Panc1 (cell line): ENCODE measurements at regions not wholly inside any gene's neighbourhood (a gene's known extent, or its start where the extent isn't known, plus 50 kb on each side); places are given as distances from the start of the nearest gene placed in this dataset.

Experiments used
- ATAC-seq: fragments of 200-7000 bp; cut with Tn5 transposase; 2 replicates; pipeline ENCODE4 v1.9.1; 2020; ENCODE audit warnings: mild to moderate bottlenecking, moderate library complexity
- BruUV-seq: library from RNA; stranded (reverse); fragments of 400-500 nt; replicated peaks from 2 replicates; lab custom pipeline; 2021; lab: Mats Ljungman, UMichigan
- CTCF ChIA-PET: fragments of 300-600 bp; sonication (Branson Sonifier 250); formaldehyde crosslinking; loops from one replicate; lab custom pipeline; 2022; ENCODE audit warnings: antibody characterized with exemption; lab: Charles Lee
- POLR2A ChIA-PET: fragments of 300-600 bp; sonication (Branson Sonifier 250); formaldehyde crosslinking; loops from one replicate; lab custom pipeline; 2022; ENCODE audit warnings: antibody characterized with exemption; lab: Charles Lee
- DNase-seq: peaks from one replicate; pipeline ENCODE4 v3.0.0-alpha.2; 2010; ENCODE audit warnings: low read depth, low spot score
- H3K27ac ChIP-seq: 2 replicates; pipeline ENCODE4 v1.5.1; 2011; ENCODE audit warnings: mild to moderate bottlenecking, low read length, inconsistent platforms
- H3K27me3 ChIP-seq: fragments of 200-500 bp; sonication (Bioruptor generic); 2 replicates; pipeline ENCODE4 v1.6.0; 2014; ENCODE audit warnings: low read length, inconsistent platforms; ENCODE audit not compliant: control insufficient read depth, insufficient read depth
- H3K36me3 ChIP-seq: fragments of 200-500 bp; sonication (Bioruptor generic); 2 replicates; pipeline ENCODE4 v1.5.1; 2014; ENCODE audit warnings: inconsistent platforms, mild to moderate bottlenecking, low read length, moderate library complexity; ENCODE audit not compliant: control insufficient read depth, insufficient read depth
- H3K4me1 ChIP-seq: 2 replicates; pipeline ENCODE4 v1.5.1; 2011; ENCODE audit warnings: inconsistent platforms, mild to moderate bottlenecking, low read length, moderate library complexity; ENCODE audit not compliant: control insufficient read depth, insufficient read depth
- H3K4me3 ChIP-seq, 2 experiments: 2 replicates each; pipeline ENCODE4 v1.5.1; 2011 to 2012; ENCODE audit warnings: low read depth in 2 of 2, low read length in 2 of 2, mild to moderate bottlenecking in 2 of 2, inconsistent platforms in 1 of 2, moderate library complexity in 1 of 2
- H3K9me3 ChIP-seq: fragments of 200-500 bp; sonication (Bioruptor generic); 2 replicates; pipeline ENCODE4 v1.5.1; 2014; ENCODE audit warnings: low read depth, mild to moderate bottlenecking, inconsistent platforms, low read length, moderate library complexity; ENCODE audit not compliant: control insufficient read depth, insufficient read depth
- CTCF ChIP-seq: fragments of 450-650 bp; IDR thresholded peaks from 2 replicates; pipeline ENCODE4 v1.5.1; 2017; ENCODE audit warnings: mild to moderate bottlenecking
- POLR2AphosphoS5 ChIP-seq: IDR thresholded peaks from 2 replicates; pipeline ENCODE4 v1.6.1; 2012; ENCODE audit warnings: mild to moderate bottlenecking, low read depth, low read length, moderate library complexity
- REST ChIP-seq, 2 experiments: IDR thresholded peaks; 2 replicates each; pipeline ENCODE4 v1.6.1; 2011 to 2012; ENCODE audit warnings: low read depth in 2 of 2, control low read depth in 1 of 2, low read length in 1 of 2, mild to moderate bottlenecking in 1 of 2, moderate library complexity in 1 of 2; ENCODE audit not compliant: insufficient read depth in 1 of 2
- SIN3A ChIP-seq: IDR thresholded peaks from 2 replicates; pipeline ENCODE4 v1.6.1; 2012; ENCODE audit warnings: low read depth, mild to moderate bottlenecking, low read length, moderate library complexity, borderline replicate concordance; ENCODE audit not compliant: insufficient read depth
- TCF7L2 ChIP-seq: IDR thresholded peaks from 2 replicates; pipeline ENCODE4 v1.6.1; 2011; ENCODE audit warnings: mild to moderate bottlenecking, low read depth, low read length, inconsistent platforms
- in situ Hi-C: cut with HindIII; loops from 2 replicates; pipeline ENCODE4 v1.10.0; 2016; ENCODE audit warnings: low sequenced_read_pairs, low pct_unique_long_range_greater_than_20kb
- intact Hi-C: fragments of 100-400 bp; cut with micrococcal nuclease; formaldehyde crosslinking; loops from one replicate; pipeline ENCODE4 v1.10.0; 2022; ENCODE audit not compliant: unreplicated experiment

- ChIA-PET CTCF (no interaction called here), POLR2A (no interaction called here)
- Histone ChIP-seq H3K27me3 (no peaks in the 10 kb centered on the region), H3K4me3 (no peak overlapping the region), H3K27ac (no peak overlapping the region; the same call in 1 of the 2 replicates), H3K36me3 (no peaks in the 10 kb centered on the region), H3K4me1 (peaks cover 22% of the 10 kb centered on the region), H3K9me3 (no peaks in the 10 kb centered on the region; the same call in 1 of the 2 replicates)
- in situ Hi-C loops (no loop called here), intact Hi-C loops (no loop called here)
- DNase-seq (no peak), ATAC-seq (no peak)
- BruUV-seq = no TSS peak
- no peak for TF ChIP-seq CTCF
Observed at GRCh38 chr12:105559310-105559709, 228.8 kb downstream of the C12orf75 start.

- Histone ChIP-seq H3K4me3 (peak overlapping the region in 1 of 2 experiments; percentile 47; a peak in 2 of 4 replicates), H3K27me3 (no peaks in the 10 kb centered on the region), H3K4me1 (peaks cover 19% of the 10 kb centered on the region), H3K9me3 (no peaks in the 10 kb centered on the region; the same call in 1 of the 2 replicates), H3K27ac (peak overlapping the region; percentile 92), H3K36me3 (no peaks in the 10 kb centered on the region)
- TF ChIP-seq SIN3A (0 out of 2 replicates have a peak, but pooled peaks have one; percentile 6), CTCF (no peak)
- intact Hi-C loops (no loop called here), in situ Hi-C loops (no loop called here)
- ATAC-seq (peak; percentile 78), DNase-seq (no peak)
- POLR2A ChIA-PET = no interaction called here
- CTCF ChIA-PET = interaction anchor here (0.7 kb wide), 1 partner anchor 23 kb away, joined by 3 read pairs; no protein-coding TSS in a partner anchor
- BruUV-seq = no TSS peak
Observed at GRCh38 chr12:105561546-105562198, 231.2 kb downstream of the C12orf75 start.

GRCh38 chr12:105562199-105562971, 231.9 kb downstream of the C12orf75 start:
- 0 out of 2 replicates have a peak, but pooled peaks have one; percentile 20 for TF ChIP-seq SIN3A
- no peak for TF ChIP-seq POLR2AphosphoS5
- peak; percentile 82 for TF ChIP-seq TCF7L2
- 0 out of 4 replicates have a peak, but pooled peaks of 1 of the 2 experiments have one; percentile 19 for TF ChIP-seq REST (IDR thresholded peaks at IDR 0.05; ENCODE audit: insufficient read depth in 1 of 2, low read depth in 2 of 2, low read length in 1 of 2)
- no TSS peak for BruUV-seq
- Histone ChIP-seq H3K4me1 (peaks cover 19% of the 10 kb centered on the region), H3K36me3 (no peaks in the 10 kb centered on the region), H3K27ac (peak overlapping the region; percentile 92), H3K27me3 (no peaks in the 10 kb centered on the region), H3K4me3 (peak overlapping the region; percentile 20 to 47), H3K9me3 (no peaks in the 10 kb centered on the region; the same call in 1 of the 2 replicates)
- intact Hi-C loops (no loop called here), in situ Hi-C loops (no loop called here)
- peak; percentile 95 for ATAC-seq
- CTCF ChIA-PET = interaction anchor here (0.6 kb wide), 1 partner anchor 204 kb away, joined by 11 read pairs; no protein-coding TSS in a partner anchor
- DNase-seq = peak; percentile 48
- POLR2A ChIA-PET = no interaction called here
